ENCODE measurements at regions not wholly inside any gene's neighbourhood (a gene's known extent, or its start where the extent isn't known, plus 50 kb on each side); places are given as distances from the start of the nearest gene placed in this dataset.

DNA sequence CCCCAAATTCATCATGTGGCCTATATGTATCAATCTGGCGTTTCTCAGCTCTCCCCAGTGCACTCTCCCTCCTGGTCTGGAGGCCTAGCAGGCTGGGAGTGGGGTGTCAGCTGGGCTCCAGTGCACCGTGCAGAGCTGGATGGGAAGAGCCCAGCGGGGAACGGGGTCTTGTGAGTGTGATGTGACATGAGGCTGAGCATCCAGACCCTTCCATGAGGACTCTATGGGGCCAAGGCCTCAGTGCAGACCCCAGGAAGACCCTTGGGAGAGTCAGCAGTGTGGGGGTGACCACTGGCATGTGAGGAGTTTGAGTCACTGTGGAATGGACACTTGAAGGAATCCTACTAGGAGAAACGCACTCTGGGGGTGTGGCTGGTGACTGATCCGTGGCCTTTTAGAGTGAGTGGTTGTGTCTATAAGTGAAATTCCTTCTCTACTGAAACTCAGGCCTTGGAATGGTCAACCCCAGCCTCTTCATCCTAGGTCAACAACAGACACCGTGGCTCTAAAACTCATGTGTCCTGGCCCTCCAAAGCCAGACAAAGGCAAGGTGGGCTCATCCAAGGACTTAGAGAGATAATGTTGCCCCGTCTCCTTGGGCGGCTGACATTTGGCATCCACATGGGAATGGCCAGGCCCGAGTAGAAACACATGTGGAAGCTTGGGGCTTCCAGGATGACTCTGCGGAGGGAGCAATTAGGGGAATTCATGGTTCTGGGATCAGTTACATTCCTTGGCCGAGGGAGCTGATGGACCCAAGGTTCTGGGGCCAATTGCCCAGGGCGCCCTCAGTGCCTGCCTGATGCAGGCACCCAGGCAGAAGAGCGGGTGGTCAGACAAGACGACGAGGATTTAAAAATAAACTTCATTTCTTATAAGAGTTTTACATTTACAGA is 156.0 kb upstream of the TWIST2 start:
- no peak for DNase-seq

- no peak for DNase-seq
Measured at GRCh38 chr2:238692562-238692961, 155.3 kb upstream of the TWIST2 start.

- no peak for DNase-seq
Measured at GRCh38 chr2:238693337-238694093, 154.4 kb upstream of the TWIST2 start.

GRCh38 chr2:238694136-238694755 is 153.6 kb upstream of the TWIST2 start:
- no peak for DNase-seq

- DNase-seq = no peak
Measured at GRCh38 chr2:238694922-238695321, 153.0 kb upstream of the TWIST2 start.

DNA sequence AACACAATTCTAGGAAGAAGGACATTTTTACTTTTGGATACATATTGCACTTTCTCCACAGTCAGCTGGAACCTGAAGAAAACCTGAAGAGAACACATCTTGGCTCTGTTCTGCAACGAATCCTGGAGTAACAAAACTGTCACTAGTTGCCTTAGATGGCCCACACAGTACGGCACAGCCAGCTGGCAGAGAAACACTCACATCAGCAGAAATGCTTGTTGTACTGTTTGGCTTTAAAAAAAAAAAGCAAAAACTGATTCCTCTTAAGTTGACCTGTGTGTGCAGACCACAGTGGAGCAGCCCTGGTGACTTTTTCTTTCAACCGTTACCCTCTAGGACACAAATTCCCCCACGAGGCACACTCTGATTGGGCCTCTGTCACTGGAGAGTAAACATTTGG is 152.3 kb upstream of the TWIST2 start:
- DNase-seq = no peak

GRCh38 chr2:238696331-238696730 is 151.6 kb upstream of the TWIST2 start:
- DNase-seq = no peak

GRCh38 chr2:238696786-238697185 is 151.1 kb upstream of the TWIST2 start:
- DNase-seq = no peak

DNA sequence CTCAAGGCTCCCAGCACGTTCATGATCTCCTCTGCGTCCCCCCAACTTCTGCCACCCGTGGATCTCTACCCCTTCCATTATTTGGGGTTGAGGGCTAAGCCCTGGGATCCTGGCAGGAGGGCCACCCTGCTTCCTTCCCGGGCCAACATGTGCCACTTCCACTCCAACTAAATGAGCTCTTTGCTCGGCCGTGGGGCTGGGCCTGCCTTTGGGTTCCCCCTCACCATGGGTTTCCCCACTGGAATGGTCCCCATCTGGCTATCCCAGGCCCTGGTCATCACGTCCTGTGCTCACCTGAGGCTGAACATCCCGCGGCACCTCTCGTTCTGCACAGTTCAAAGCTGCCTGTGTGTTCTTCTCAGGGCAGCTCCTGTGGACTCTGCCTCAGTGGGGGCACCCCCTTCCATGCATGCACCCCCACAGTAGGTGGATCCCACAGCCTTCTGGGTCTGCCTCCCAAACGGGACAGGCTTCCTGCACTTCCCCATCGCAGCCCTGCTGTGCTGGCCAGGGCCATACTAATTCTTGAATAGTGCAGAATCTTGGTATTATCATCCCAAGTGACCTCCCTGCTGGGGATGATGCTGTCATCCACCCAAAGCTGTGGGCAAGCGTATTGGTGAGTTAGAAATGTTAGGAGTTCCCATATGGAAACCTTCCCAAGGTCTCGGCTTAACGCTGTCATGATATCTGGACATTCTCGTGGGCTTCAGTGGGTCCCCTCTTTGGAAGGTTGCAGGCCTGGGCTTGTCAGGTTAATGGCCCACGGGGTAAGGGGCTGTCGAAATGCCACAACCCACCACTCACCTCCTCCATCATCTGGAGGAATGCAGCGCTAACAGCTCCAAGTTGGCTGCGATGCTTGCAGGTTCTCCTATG is 150.5 kb upstream of the TWIST2 start:
- DNase-seq = no peak

- DNase-seq = no peak
Measured at GRCh38 chr2:238698072-238698352, 149.9 kb upstream of the TWIST2 start.

DNA sequence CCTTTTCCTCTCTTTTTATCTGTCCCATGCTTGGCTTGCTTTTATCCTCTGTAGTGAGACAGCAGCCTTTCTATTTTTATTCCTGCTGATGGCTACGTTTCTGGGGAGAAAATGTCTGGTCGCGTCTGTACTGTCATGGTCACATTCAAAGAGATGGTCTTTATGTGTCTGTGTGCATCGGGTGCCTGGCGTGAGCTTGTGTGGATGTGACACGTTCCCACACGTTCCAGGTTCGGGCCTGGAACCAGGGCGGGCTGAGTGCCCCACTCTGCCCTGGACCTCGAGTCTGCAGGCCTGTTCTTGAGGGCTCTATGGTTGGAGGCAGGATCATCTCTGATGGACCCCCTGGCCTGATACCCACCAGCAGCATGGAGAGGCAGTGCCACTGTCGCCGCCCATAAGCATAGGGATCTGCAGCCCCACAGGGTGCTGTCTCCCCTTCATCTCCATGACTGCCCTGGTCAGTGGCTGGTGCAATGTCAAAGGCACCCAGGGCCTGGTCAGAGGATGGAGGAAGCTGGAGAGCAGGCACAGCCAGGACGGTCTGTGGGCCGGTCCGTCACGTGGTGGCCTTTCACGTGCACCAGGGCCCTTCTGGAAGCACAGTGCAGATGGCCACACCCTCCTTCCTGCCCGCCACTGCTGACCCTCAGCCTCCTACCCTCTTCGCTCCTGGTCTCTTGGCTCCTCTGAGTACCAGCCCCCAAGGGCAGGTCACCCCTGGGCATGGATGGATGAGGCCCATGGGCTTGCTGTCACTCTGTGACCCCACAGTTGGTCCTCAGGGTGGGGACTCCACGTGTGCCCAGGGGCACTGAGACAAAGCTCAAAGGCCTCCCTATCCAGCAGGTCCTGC is 149.2 kb upstream of the TWIST2 start:
- DNase-seq = no peak

DNA sequence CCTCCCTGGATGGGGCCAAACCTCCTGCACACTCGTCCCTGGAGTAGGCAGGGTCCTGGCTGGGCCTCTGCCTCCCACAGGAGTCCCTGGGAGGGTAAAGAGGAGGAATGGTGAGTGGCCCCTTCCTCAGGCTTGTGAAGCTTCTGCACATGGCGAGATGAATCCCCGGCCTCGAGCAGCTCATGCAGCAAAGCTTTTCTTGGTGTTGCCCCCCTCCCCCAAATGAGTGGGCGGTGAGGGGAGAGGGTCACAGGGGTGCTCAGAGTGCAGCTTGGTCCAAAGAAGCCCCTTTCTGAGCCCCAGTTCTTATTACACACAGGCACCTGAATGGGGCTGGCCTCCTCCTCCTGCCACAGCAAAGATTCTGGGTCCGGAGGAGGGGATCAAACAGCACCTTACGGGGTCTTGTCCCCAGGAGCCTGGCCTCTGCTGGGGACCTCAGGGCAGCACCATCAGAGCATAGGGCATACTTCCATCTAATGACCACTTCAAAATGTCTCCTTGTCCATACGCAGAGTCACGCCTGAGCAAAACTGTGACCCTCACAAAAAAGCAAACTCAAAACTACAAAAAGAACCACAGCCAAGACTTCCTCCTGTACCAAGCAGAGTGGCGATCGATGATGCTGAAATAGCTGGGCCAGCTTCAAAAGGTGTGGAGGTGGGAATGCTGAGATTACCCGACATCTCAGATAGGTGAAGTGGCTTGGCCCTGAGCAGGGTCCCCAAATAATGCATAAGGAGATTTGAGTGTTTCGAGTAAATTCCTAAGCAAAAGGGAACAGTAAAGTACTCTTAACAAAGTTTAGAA is 148.4 kb upstream of the TWIST2 start:
- no peak for DNase-seq

GRCh38 chr2:238700117-238700457 is 147.8 kb upstream of the TWIST2 start:
- DNase-seq = no peak

GRCh38 chr2:238700506-238701340 is 147.2 kb upstream of the TWIST2 start:
- no peak for DNase-seq

GRCh38 chr2:238701341-238702206 is 146.3 kb upstream of the TWIST2 start:
- DNase-seq = no peak

GRCh38 chr2:238702276-238703052 is 145.4 kb upstream of the TWIST2 start:
- DNase-seq = no peak

DNA sequence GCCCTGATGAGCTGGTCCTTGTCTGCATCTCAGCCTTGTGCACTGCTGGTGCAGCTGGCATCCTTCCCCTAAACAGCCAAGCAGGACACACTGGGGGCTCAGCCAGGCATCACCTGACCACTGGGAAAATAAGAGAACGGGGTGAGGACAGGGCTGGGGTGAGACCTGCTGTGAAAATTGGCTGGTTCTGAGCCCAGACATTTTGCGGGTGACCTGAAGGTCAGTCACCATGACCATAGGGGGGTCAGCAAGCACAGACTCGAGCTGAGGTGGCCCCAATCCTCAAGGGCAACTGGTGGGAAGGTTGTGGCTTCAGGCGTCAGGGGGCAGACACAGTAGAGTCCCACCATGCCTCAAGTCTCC is 144.9 kb upstream of the TWIST2 start:
- no peak for DNase-seq

GRCh38 chr2:238703436-238703835 is 144.4 kb upstream of the TWIST2 start:
- DNase-seq = no peak
